Peyer's patch (tissue), 4 donors: ENCODE measurements at regions not wholly inside any gene's neighbourhood (a gene's known extent, or its start where the extent isn't known, plus 50 kb on each side); places are given as distances from the start of the nearest gene placed in this dataset.

Experiments
- CTCF ChIP-seq, 6 experiments: fragments of 450-650 bp in 4 of 6; fragments of 200-600 bp in 2 of 6; sonication (generic) in 1 of 6; IDR thresholded peaks; one replicate each; pipeline ENCODE4 v1.5.1; 2017 to 2019; ENCODE audit warnings: antibody characterized with exemption in 6 of 6, mild to moderate bottlenecking in 3 of 6, moderate library complexity in 1 of 6
- POLR2A ChIP-seq, 2 donors: fragments of 450-650 bp; IDR thresholded peaks; one replicate each; pipeline ENCODE4 v1.5.1; 2017; ENCODE audit warnings: antibody characterized with exemption in 2 of 2, mild to moderate bottlenecking in 2 of 2, moderate library complexity in 2 of 2

- TF ChIP-seq CTCF (IDR thresholded peaks at IDR 0.05) (no peak), POLR2A (IDR thresholded peaks at IDR 0.05) (no peak)
Observed at GRCh38 chr3:182711853-182712252, 81.5 kb upstream of the ATP11B start.
